GM12878 (cell line): ENCODE measurements at regions not wholly inside any gene's neighbourhood (a gene's known extent, or its start where the extent isn't known, plus 50 kb on each side); places are given as distances from the start of the nearest gene placed in this dataset.

ENCODE experiments used
- ATAC-seq: fragments of 200-7000 bp; cut with Tn5 transposase; 3 replicates; pipeline ENCODE4 v1.9.1; 2020; ENCODE audit warnings: mild to moderate bottlenecking, moderate library complexity
- BruUV-seq: library from RNA; stranded (reverse); fragments of 400-500 nt; replicated peaks from 2 replicates; lab custom pipeline; 2021; lab: Mats Ljungman, UMichigan
- CTCF ChIA-PET: fragments of 300-600 bp; sonication (Branson Sonifier 250); formaldehyde crosslinking; extraction: SDS; loops from one replicate; lab custom pipeline; 2021; ENCODE audit warnings: inconsistent platforms; lab: Yijun Ruan, JAX
- POLR2A ChIA-PET: fragments of 350-600 bp; formaldehyde crosslinking; extraction: SDS; loops from one replicate; lab custom pipeline; 2021; ENCODE audit warnings: inconsistent platforms; lab: Charles Lee
- RAD21 ChIA-PET: fragments of 300-600 bp; sonication (Branson Sonifier 250); formaldehyde crosslinking; loops from one replicate; lab custom pipeline; 2023; ENCODE audit warnings: antibody characterized with exemption; ENCODE audit not compliant: unreplicated experiment; lab: Charles Lee
- SMC1A ChIA-PET: fragments of 300-600 bp; sonication (Branson Sonifier 250); formaldehyde crosslinking; loops from one replicate; lab custom pipeline; 2023; ENCODE audit not compliant: unreplicated experiment, uncharacterized antibody; lab: Charles Lee
- DNase-seq: peaks from one replicate; pipeline ENCODE4 v3.0.0-alpha.2; 2011; ENCODE audit warnings: low read depth, low spot score
- FAIRE-seq: peaks from 3 replicates; lab custom pipeline; 2011; peaks lifted over from hg19 to GRCh38; lab: Jason Lieb, UNC
- H2AFZ ChIP-seq: 2 replicates; pipeline ENCODE4 v1.6.0; 2011; ENCODE audit warnings: low read depth, low read length, control low read depth; ENCODE audit not compliant: control insufficient read depth
- H3K27ac ChIP-seq: 2 replicates; pipeline ENCODE4 v1.5.1; 2011; ENCODE audit warnings: control low read depth; ENCODE audit not compliant: control insufficient read depth, insufficient read depth
- H3K27me3 ChIP-seq, 2 experiments: replicated peaks in 1 of 2; 2 replicates each; pipeline versions ENCODE4 v1.6.0 to v1.6.1; 2011; ENCODE audit warnings: low read length in 1 of 2; ENCODE audit not compliant: control insufficient read depth in 2 of 2, insufficient read depth in 2 of 2
- H3K36me3 ChIP-seq, 2 experiments: 2 replicates each; pipeline ENCODE4 v1.5.1; 2011; ENCODE audit warnings: low read length in 1 of 2; ENCODE audit not compliant: control insufficient read depth in 2 of 2, insufficient read depth in 2 of 2
- H3K4me1 ChIP-seq: 2 replicates; pipeline ENCODE4 v1.6.1; 2011; ENCODE audit warnings: mild to moderate bottlenecking, low read length, moderate library complexity, mixed read lengths; ENCODE audit not compliant: control insufficient read depth, insufficient read depth
- H3K4me2 ChIP-seq: 2 replicates; pipeline ENCODE4 v1.6.0; 2011; ENCODE audit warnings: control low read depth; ENCODE audit not compliant: control insufficient read depth, insufficient read depth
- H3K4me3 ChIP-seq: fragments of 200-600 bp; sonication (generic); 2 replicates; pipeline ENCODE4 v1.5.1; 2016
- H3K79me2 ChIP-seq: 2 replicates; pipeline ENCODE4 v1.6.0; 2011; ENCODE audit warnings: low read length; ENCODE audit not compliant: control insufficient read depth, insufficient read depth
- H3K9ac ChIP-seq: 2 replicates; pipeline ENCODE4 v1.8.0; 2011; ENCODE audit warnings: low read length, control low read depth, mixed read lengths; ENCODE audit not compliant: control insufficient read depth, insufficient read depth
- H3K9me3 ChIP-seq: replicated peaks from 3 replicates; pipeline ENCODE4 v1.5.1; 2011; ENCODE audit warnings: mild to moderate bottlenecking, low read length; ENCODE audit not compliant: control insufficient read depth, insufficient read depth
- H4K20me1 ChIP-seq: 2 replicates; pipeline ENCODE4 v1.6.0; 2011; ENCODE audit not compliant: control insufficient read depth, insufficient read depth
- DPF2 ChIP-seq: fragments of 450-650 bp; IDR thresholded peaks from 2 replicates; pipeline ENCODE4 v1.6.1; 2017; ENCODE audit warnings: mild to moderate bottlenecking
- EED ChIP-seq: sonication (generic); IDR thresholded peaks from 2 replicates; pipeline ENCODE4 v1.6.1; 2016; ENCODE audit warnings: antibody characterized with exemption, low read depth
- ESRRA ChIP-seq: IDR thresholded peaks from 2 replicates; pipeline ENCODE4 v1.6.1; 2012; ENCODE audit warnings: mild to moderate bottlenecking, low read length, improper control_type of control experiment
- ETV6 ChIP-seq, 2 experiments: fragments of 450-650 bp in 1 of 2; IDR thresholded peaks in 1 of 2; conservative IDR thresholded peaks in 1 of 2; 2 replicates each; pipeline ENCODE4 v1.6.1; 2014; ENCODE audit warnings: antibody characterized with exemption in 1 of 2, borderline replicate concordance in 1 of 2, low read depth in 1 of 2, mild to moderate bottlenecking in 1 of 2, moderate library complexity in 1 of 2
- HDAC2 ChIP-seq: fragments of 200-600 bp; sonication (generic); IDR thresholded peaks from 2 replicates; pipeline ENCODE4 v1.6.1; 2017
- HDAC6 ChIP-seq: fragments of 200-600 bp; sonication (generic); IDR thresholded peaks from one replicate; pipeline ENCODE4 v1.8.0; 2017; ENCODE audit warnings: antibody characterized with exemption; ENCODE audit not compliant: unreplicated experiment
- KAT2A ChIP-seq: conservative IDR thresholded peaks from 2 replicates; pipeline ENCODE4 v1.6.1; 2011; ENCODE audit warnings: low read depth, low read length; ENCODE audit not compliant: control insufficient read depth
- MYB ChIP-seq: fragments of 150-350 bp; IDR thresholded peaks from 2 replicates; pipeline ENCODE4 v1.6.1; 2014; ENCODE audit warnings: mild to moderate bottlenecking, low read depth, low read length, borderline replicate concordance
- POLR2AphosphoS2 ChIP-seq: IDR thresholded peaks from 2 replicates; pipeline ENCODE4 v1.6.1; 2011; ENCODE audit warnings: low read depth, mild to moderate bottlenecking, low read length, improper control_type of control experiment, moderate library complexity
- POLR2AphosphoS5 ChIP-seq: IDR thresholded peaks from 2 replicates; pipeline ENCODE4 v1.6.1; 2011; ENCODE audit warnings: mild to moderate bottlenecking, low read length, inconsistent platforms
- RB1 ChIP-seq: fragments of 450-650 bp; formaldehyde crosslinking; IDR thresholded peaks from 2 replicates; pipeline ENCODE4 v1.6.1; 2017; ENCODE audit warnings: mild to moderate bottlenecking, borderline replicate concordance
- RELA ChIP-seq: fragments of 450-650 bp; IDR thresholded peaks from 2 replicates; pipeline ENCODE4 v1.8.0; 2014; ENCODE audit warnings: borderline replicate concordance; ENCODE audit not compliant: partially characterized antibody
- SMARCA5 ChIP-seq: fragments of 450-650 bp; IDR thresholded peaks from 2 replicates; pipeline ENCODE4 v1.6.1; 2017; ENCODE audit warnings: mild to moderate bottlenecking
- SMC3 ChIP-seq: IDR thresholded peaks from 2 replicates; pipeline ENCODE4 v1.6.1; 2011; ENCODE audit warnings: low read length, improper control_type of control experiment, borderline replicate concordance
- SPI1 ChIP-seq: IDR thresholded peaks from 2 replicates; pipeline ENCODE4 v1.6.1; 2011; ENCODE audit warnings: low read depth, mild to moderate bottlenecking, low read length, moderate library complexity, borderline replicate concordance; ENCODE audit not compliant: insufficient read depth
- SREBF2 ChIP-seq: IDR thresholded peaks from 2 replicates; pipeline ENCODE4 v1.6.1; 2012; ENCODE audit warnings: mild to moderate bottlenecking, low read length
- TAF1 ChIP-seq: IDR thresholded peaks from 2 replicates; pipeline ENCODE4 v1.6.1; 2011; ENCODE audit warnings: mild to moderate bottlenecking, low read depth, low read length, borderline replicate concordance
- TBL1XR1 ChIP-seq: IDR thresholded peaks from 2 replicates; pipeline ENCODE4 v1.6.1; 2012; ENCODE audit warnings: low read depth, low read length, improper control_type of control experiment
- YY1 ChIP-seq: IDR thresholded peaks from 2 replicates; pipeline ENCODE4 v1.6.1; 2011; ENCODE audit warnings: low read depth, mild to moderate bottlenecking, low read length
- WGBS: methylation state at CpG from one replicate; pipeline ENCODE4 v1.1.6; 2016; ENCODE audit warnings: low lambda C conversion rate; ENCODE audit not compliant: insufficient replicate concordance, insufficient coverage; ENCODE audit errors: missing lambda C conversion rate; 5-methylcytosine and 5-hydroxymethylcytosine counted together
- in situ Hi-C: fragments of 300-500 bp; cut with MboI; formaldehyde crosslinking; loops from 9 replicates; pipeline ENCODE4 v1.14.3; 2018; ENCODE audit warnings: mixed read lengths
- intact Hi-C: fragments of 100-400 bp; cut with micrococcal nuclease; formaldehyde crosslinking; loops from one replicate; pipeline ENCODE4 v1.14.2; 2022; ENCODE audit not compliant: unreplicated experiment
- TF ChIP-seq, protein P1 (sequence below): IDR thresholded peaks from 2 replicates; pipeline ENCODE4 v1.6.1; 2012; ENCODE audit warnings: low read depth, low read length, improper control_type of control experiment
- TF ChIP-seq, protein P2 (sequence below): fragments of 450-650 bp; formaldehyde crosslinking; IDR thresholded peaks from 2 replicates; pipeline ENCODE4 v1.4.0; 2022; ENCODE audit warnings: mild to moderate bottlenecking, moderate library complexity
- TF ChIP-seq, protein P3 (sequence below): IDR thresholded peaks from 2 replicates; pipeline ENCODE4 v1.6.1; 2012; ENCODE audit warnings: low read length, inconsistent platforms

DNA sequence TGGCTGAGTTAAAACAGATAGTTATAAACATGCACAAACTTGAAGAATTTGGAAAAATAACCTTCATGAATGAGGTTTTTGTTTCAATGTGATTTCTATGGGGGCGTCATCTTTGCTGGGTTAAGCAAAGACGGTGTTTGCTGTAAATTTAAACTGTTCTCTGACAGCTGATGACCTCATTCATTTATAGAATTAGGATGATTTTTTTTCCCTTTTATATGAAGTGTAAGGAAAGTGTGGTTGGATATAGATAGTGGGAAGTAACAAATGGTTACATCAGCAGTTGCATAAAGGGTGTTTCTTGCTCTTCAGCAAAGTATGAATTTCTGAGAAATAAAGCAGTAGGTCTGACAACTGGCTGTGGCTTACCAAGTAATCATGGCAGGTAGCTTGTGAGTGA lies 137.2 kb upstream of the CENPW start (continued):
- TF ChIP-seq, protein P1, sequence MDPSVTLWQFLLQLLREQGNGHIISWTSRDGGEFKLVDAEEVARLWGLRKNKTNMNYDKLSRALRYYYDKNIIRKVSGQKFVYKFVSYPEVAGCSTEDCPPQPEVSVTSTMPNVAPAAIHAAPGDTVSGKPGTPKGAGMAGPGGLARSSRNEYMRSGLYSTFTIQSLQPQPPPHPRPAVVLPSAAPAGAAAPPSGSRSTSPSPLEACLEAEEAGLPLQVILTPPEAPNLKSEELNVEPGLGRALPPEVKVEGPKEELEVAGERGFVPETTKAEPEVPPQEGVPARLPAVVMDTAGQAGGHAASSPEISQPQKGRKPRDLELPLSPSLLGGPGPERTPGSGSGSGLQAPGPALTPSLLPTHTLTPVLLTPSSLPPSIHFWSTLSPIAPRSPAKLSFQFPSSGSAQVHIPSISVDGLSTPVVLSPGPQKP: no peak
- TF ChIP-seq, protein P2, sequence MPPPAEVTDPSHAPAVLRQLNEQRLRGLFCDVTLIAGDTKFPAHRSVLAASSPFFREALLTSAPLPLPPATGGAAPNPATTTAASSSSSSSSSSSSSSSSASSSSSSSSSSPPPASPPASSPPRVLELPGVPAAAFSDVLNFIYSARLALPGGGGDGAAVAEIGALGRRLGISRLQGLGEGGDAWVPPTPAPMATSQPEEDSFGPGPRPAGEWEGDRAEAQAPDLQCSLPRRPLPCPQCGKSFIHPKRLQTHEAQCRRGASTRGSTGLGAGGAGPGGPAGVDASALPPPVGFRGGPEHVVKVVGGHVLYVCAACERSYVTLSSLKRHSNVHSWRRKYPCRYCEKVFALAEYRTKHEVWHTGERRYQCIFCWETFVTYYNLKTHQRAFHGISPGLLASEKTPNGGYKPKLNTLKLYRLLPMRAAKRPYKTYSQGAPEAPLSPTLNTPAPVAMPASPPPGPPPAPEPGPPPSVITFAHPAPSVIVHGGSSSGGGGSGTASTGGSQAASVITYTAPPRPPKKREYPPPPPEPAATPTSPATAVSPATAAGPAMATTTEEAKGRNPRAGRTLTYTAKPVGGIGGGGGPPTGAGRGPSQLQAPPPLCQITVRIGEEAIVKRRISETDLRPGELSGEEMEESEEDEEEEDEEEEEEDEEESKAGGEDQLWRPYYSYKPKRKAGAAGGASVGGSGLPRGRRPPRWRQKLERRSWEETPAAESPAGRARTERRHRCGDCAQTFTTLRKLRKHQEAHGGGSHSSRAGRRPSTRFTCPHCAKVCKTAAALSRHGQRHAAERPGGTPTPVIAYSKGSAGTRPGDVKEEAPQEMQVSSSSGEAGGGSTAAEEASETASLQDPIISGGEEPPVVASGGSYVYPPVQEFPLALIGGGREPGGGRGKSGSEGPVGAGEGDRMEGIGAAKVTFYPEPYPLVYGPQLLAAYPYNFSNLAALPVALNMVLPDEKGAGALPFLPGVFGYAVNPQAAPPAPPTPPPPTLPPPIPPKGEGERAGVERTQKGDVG (CRISPR knock-in tag): no peak
- no peak for TF ChIP-seq POLR2AphosphoS2
- TF ChIP-seq EED: no peak
- no peak for TF ChIP-seq TAF1
- no peak for TF ChIP-seq KAT2A

DNA sequence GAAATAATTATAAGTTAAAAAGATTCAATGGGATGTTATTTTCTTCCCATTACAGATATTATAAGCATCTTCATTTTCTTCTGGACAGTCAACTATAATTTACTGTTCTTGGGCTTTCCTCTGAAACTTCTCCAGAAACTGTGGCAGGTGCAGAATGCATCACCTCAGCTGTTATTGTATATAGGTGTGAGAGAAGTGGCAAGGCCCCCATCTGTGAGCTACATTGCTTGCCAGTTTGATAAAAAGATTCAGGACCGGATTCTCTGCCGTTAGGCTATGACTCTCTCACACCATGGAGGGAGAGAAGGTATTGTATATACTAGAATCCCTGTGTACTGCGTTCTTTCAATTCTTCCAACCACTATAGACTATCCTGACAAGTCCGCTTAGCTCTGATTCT lies 135.8 kb upstream of the CENPW start:
- WGBS: 74% methylated on average over 4 of the region's 4 CpGs
- Histone ChIP-seq H3K4me3 (no peak overlapping the region), H3K36me3 (no peaks in the 10 kb centered on the region), H3K4me2 (no peak overlapping the region), H3K4me1 (no peaks in the 10 kb centered on the region), H3K27me3 (no peaks in the 10 kb centered on the region), H3K27ac (no peak overlapping the region), H2AFZ (no peak overlapping the region), H3K79me2 (no peaks in the 10 kb centered on the region), H3K9ac (no peak overlapping the region), H4K20me1 (no peaks in the 10 kb centered on the region), H3K9me3 (no peaks in the 10 kb centered on the region)
- intact Hi-C loops (no loop called here), in situ Hi-C loops (no loop called here)
- SMC1A ChIA-PET: interaction anchor here (1.1 to 1.2 kb wide), 2 partner anchors 9 to 27 kb away, joined by 3 read pairs; no protein-coding TSS in a partner anchor
- DNase-seq: no peak
- RAD21 ChIA-PET: no interaction called here
- no peak for FAIRE-seq
- ATAC-seq: no peak
- BruUV-seq: no TSS peak
- POLR2A ChIA-PET: no interaction called here
- CTCF ChIA-PET: no interaction called here
- TF ChIP-seq ESRRA (no peak), TBL1XR1 (no peak), YY1 (no peak), SREBF2 (no peak), HDAC2 (no peak), DPF2 (no peak), SMC3 (no peak), SPI1 (no peak), HDAC6 (no peak), ETV6 (conservative IDR thresholded peaks at IDR 0.05 in 1 of 2, IDR thresholded peaks at IDR 0.05 in 1 of 2; ENCODE audit: borderline replicate concordance in 1 of 2, low read depth in 1 of 2) (no peak), RELA (no peak), SMARCA5 (no peak), POLR2AphosphoS5 (no peak), RB1 (no peak), MYB (no peak)
- TF ChIP-seq, protein P3, sequence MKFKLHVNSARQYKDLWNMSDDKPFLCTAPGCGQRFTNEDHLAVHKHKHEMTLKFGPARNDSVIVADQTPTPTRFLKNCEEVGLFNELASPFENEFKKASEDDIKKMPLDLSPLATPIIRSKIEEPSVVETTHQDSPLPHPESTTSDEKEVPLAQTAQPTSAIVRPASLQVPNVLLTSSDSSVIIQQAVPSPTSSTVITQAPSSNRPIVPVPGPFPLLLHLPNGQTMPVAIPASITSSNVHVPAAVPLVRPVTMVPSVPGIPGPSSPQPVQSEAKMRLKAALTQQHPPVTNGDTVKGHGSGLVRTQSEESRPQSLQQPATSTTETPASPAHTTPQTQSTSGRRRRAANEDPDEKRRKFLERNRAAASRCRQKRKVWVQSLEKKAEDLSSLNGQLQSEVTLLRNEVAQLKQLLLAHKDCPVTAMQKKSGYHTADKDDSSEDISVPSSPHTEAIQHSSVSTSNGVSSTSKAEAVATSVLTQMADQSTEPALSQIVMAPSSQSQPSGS: no peak
